ENCODE measurements at regions not wholly inside any gene's neighbourhood (a gene's known extent, or its start where the extent isn't known, plus 50 kb on each side); places are given as distances from the start of the nearest gene placed in this dataset.
"Not testable (repeated sequence)": the region's sequence is repeated elsewhere in the genome, so short reads cannot be mapped to it uniquely, and the experiment has no call there.

DNA sequence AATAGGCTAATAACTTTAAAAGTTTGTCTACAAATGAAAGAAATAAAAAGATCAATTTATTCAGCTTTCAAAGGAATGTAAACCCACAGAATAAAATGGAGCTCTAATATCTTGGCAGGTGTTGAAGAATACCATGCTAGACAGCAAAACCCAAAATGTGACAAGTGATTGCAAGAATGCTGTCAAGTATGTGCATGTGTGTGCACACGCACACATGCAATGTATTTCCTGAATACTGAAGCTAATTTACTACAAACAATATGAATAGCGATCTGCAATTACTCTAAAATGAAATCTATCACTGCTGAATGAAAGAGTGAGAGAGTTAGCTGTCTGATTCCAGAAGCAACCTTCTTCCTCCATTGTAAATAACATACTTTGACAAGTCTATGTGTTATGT is 179.2 kb upstream of the HSF2 start:
- no peak for DNase-seq

DNA sequence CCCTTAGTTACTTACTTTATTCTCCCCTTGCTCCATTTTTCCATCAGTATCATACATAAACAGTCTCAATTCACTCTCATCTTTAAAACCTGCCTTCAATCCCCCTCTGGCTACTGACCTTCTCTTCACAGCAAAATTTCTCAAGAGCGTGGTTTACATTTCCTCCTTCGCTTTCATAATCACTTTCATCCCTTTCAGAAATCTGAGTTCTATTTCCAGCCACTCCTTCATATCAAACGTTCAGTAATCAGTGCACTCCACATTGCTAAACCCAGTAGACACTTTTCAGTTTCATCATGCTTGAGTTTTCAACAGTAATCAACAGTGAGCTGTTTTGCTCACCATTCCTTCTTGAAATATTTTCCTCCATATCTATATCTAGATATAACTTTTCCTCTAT is 176.7 kb upstream of the HSF2 start:
- DNase-seq: no peak

DNA sequence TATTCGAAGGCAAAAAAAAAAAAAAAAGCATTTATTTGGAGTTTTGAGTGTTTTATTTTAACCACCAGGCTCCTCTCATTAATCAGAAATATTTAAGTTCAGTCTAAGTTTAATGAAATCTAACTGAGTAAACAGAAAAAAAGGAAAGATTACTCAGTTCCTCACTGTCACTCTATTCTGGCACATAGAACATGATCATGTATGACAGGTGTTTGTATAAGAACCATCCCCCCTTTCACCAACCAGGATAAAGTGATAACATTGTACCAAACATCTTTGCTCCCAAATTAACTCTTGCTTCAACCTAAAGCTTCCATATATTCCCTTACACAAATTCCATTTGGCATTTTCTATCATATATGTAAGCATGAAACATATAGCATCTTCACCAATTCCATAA is 176.2 kb upstream of the HSF2 start:
- no peak for DNase-seq

DNA sequence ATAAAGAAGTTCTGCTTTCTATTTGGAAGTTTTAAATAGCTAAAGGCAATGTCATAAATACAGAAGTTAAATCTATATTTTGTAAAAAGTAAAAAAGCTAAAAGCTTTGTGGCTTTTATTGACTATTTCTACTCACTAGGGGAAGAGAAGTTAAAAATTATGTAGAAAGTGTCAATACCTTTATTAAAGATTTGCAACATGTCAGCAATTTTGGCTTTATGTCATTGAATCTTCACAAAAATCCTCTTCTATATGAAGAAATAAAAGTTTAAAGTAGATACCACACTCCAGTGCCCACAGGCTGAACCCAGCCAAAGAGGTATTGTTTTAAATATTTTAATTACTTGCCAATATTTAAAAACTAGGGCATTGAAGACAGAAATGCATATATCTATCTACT is 160.6 kb upstream of the HSF2 start:
- no peak for DNase-seq

DNA sequence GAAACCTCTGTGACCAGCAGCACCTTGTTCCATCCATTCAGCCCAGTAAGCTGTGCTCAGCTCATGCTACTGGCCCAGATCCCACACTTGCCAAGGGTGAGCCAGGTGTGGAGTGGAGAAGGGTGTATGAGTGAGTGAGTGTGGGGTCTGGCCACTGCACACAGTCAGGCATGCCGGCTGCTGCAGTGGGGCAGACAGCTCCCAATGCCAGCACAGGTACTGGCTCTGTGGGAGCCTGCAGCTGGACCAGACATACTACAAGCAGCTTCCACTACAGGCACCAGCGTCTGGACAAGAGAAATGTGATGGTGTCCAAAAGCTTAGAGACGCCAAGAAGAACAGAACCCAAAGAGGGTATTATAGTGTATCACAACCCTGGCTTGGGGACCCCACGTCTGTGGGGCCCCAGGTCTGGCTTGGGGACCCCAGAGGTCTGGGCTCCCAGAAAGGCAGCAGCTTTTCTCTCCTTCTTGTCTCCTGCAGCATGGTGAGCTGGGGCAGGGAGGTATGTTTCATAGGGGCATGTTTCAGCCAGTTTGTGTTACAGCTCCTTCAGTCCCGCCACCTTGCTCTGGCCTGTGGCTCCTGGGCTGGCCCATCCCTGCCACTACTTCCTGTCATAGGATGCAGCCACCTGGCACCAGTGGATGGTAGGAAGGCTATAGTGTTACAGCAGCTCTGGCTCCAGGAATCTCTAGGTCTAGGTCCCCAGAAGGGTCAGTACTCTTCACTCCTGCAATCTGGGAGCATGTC is 152.4 kb upstream of the HSF2 start:
- DNase-seq: no peak

DNA sequence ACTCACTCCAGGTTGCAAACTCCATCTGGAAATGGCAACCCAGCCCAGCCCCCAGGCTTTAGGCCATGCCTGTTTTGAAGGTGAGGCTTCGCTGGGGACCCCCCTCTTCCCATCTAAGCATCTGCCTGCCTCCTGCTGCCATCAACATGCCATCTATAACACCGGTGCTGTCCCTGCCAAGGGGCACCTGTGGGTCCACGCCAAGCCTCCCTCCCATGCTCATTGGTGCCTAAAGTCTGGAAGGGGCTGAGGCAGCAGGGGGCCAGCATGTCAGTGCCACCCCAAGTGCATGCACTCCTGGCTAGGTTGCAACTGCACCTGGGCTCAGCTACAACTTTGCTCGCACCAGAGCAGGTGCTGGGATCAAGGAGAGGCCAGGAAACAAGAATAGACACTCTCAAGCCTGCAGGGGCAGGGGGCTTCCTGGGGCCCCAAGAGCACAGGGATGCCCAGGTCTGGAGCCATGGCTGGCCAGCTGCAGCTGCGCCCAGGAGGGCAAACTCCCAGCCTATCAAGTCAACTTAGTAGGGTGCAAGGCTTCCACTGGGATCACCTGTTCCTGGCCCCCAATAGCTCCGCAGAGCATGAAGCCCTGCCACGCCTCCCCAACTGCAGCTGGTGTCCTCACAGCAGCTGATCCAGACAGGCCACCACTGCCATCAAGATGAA is 151.3 kb upstream of the HSF2 start:
- no peak for DNase-seq

DNA sequence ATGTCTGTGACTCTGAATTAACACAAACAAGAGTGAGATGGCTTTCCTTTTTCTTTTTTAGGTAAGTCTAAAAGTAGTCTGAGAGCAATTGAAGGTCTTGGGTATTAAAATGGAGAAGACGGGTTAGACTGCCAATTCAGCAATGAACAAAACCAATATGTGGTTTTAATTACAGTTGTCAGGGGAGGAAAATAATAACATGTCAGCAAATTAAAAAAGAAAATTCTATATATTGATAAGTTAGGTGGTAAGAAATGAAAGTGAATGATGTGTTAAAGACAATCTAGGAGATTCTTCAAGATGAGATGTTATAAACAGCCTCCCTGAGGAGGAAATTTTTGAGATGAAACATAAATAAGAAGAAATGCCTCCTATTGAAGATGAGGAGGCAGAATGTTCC is 150.6 kb upstream of the HSF2 start:
- no peak for DNase-seq

DNA sequence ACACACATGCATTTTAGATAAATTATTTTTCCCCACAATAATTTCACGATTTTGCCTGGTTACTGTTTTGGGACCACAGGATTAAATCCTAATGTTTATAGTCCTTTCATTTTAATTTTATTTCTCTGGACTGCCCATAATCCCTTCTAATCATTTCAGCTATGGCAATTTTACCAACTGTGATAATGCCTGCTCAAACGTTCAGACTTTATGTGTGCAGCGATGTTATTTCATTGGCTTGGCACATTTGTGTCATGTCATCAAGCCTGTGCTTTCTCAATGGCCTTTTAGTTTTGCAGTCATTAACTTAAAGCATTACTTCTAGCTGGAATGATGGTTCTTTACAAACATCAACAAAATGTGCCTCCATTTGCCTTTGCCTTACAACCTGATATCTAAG is 140.6 kb upstream of the HSF2 start:
- no peak for DNase-seq

DNA sequence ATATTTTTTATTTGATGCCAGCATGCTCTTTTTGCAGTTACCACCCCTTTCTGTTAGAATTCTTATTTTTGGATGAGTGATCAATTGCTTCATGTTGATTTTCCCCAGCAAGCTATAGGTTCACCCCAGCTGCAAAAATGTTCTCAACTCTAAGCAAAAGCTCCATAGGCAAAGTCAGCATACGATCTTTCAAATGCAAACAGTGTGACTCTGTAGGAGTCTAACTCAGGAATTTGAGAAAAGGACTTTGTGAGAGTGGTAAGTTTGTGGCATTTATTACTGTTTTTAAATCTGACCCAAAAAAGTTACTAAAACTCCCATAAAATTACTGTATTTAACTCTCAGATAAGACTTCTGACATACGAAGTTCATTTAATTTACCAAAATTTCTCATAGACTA is 134.9 kb upstream of the HSF2 start:
- no peak for DNase-seq

DNA sequence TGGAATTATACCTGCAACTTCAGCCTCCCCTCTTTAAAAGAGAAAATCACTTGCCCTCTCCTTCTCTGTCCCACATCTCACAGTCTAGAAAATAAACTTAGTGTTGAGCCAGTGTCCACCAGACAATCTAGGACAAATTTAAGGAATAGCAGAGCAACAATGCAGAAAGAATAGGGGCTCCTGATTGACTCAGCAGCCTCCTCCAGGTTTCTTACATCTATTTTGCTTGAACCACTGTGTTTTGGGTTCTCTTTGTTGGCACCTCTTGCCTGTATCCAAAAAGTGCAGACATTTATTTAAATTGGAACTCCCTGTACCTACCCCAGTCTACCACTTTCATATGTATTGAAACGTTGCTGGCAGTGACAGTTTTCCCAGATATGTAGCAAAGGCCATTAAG is 133.7 kb upstream of the HSF2 start:
- no peak for DNase-seq

DNA sequence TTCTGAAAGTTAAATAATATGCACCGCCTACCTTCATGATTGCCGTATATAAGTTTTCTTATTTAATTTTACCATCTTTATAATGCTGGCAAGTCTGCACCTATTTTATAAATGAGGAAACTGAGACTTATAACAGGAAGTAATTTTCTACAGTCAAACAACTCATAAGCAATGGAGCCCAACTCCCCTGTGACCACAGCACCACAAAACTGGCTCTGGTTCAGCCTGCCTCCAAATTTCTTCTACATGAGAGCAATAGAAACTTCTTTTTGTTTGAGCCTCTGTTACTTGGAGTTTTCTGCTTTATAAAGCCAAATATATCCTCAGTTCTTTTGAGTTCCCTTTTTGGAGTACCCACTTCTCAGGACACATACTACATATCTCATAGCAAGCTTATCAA is 131.1 kb upstream of the HSF2 start:
- DNase-seq: no peak

DNA sequence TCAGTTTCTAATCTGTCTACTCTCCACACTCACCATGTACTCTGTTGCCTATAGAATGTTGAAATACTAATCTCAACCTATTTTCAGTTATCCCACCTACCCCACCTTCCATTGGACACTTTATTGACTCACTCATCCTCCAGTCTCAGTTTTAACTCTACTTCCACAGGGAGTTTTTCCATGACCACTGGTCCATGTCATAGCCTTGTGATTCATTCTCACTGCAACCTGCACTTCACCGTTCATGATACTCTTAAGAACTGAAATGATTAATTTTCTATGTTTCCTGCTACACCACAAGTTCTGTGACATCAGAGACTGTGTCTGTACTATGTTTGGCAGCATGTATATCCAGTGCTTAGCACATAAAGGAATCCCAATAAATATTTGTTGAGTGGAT is 122.8 kb upstream of the HSF2 start:
- DNase-seq: no peak

DNA sequence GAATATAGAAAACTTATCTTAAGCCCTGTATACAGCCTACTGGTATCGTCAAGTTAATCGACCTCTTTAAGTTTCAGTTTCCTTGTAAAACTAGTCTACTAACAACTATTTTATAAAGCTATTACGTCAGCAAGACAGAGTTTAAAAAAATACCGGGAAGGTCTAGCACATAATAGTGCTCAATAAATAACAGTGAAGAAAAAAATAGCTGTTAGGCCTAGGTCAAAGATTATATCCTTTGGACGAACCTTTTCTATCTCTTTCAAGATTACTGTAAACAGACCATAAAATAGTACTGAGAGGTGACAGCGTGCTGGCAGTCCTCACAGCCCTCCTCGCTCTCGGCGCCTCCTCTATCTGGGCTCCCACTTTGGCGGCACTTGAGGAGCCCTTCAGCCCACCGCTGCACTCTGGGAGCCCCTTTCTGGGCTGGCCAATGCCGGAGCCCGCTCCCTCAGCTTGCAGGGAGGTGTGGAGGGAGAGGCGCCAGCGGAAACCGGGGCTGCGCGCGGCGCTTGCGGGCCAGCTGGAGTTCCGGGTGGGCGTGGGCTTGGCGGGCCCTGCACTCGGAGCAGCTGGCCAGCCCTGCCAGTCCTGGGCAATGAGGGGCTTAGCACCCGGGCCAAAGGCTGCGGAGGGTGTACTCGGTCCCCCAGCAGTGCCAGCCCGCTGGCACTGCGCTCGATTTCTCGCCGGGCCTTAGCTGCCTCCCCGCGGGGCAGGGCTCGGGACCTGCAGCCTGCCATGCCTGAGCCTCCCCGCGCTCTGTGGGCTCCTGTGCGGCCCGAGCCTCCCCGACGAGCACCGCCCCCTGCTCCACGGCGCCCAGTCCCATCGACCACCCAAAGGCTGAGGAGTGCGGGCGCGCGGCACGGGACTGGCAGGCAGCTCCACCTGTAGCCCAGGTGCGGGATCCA is 119.1 kb upstream of the HSF2 start:
- not testable (repeated sequence) for DNase-seq

DNA sequence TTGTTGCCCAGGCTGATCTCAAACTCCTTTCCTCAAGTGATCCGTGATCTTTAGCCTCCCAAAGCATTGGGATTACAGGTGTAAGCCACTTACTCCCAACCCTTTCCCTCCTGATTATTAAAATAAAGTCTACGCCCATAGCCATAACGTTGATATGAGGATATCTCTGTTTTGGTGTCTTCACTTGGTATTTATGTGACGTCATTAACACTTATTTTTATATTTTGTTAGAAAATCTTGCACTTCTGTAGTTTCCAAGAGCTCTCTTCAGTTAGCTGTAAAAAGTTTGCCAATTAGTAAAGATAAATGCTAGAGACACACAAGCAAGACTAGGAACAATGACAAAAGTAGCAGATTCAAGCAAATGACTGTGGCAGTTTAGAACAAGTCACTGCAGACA is 115.6 kb upstream of the HSF2 start:
- DNase-seq: no peak

DNA sequence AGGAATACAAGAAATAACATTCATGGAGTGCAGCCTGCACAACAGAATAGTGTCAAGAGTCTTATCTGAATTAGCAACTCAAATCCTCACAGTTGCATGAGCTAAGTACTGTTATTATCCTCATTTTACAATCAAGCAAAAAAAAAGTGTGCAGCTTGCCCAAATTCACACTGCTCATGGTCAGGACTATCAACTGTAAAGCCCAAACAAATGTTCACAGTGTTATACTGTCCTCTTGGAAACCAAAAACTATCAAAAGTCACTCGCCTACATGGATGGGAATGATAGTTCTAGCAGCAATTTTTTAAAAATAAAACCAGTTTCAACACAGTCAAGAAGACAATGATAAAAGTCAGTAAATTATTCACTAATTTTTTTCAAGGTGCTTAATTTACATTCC is 114.6 kb upstream of the HSF2 start:
- DNase-seq: no peak

DNA sequence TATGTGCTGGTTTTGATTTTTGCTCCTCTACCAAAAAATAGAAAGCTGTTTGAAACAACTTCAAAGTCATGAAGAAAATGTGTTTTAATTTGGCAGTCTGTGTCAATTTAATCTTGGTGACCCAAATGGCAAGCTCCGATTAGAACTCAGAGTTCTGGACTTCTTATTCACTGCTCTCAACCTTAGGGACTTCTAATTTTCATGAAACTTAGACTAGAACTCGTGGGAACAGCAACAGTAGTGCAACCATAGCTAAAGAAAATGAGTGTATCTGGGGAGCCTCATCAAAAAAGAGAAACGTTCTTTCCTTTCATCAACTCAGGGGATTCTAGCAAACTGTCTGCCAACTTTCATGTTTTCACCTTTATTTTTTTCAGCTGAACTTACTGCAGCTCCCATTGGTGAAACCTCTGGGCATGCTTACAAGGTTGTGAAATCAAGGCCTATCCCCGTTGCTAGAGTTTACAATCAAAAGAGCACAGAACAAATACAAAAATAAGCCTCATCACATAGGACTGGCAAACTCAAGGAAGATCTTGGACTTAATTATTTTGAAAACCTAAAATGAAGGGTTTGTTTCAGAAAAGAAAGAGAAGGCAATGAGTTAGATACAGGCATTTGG is 114.0 kb upstream of the HSF2 start:
- DNase-seq: no peak

DNA sequence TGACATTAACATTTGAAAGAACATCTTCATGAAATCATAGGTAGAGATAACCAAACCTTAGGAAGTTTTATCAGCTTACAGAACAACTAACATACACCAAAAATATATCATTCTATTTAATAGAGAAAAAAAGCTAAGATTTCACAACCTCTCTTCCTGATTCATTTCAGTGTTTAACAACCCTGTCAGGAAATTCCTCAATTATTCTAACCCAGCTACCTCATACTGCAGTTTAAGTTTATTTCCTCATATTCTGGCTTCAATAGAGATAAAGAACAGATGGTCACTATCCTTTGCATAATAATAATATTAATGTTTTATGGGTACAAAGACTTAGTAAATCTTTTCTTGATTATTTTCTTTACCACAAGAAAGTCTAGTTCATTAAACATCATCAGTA is 112.9 kb upstream of the HSF2 start:
- no peak for DNase-seq

DNA sequence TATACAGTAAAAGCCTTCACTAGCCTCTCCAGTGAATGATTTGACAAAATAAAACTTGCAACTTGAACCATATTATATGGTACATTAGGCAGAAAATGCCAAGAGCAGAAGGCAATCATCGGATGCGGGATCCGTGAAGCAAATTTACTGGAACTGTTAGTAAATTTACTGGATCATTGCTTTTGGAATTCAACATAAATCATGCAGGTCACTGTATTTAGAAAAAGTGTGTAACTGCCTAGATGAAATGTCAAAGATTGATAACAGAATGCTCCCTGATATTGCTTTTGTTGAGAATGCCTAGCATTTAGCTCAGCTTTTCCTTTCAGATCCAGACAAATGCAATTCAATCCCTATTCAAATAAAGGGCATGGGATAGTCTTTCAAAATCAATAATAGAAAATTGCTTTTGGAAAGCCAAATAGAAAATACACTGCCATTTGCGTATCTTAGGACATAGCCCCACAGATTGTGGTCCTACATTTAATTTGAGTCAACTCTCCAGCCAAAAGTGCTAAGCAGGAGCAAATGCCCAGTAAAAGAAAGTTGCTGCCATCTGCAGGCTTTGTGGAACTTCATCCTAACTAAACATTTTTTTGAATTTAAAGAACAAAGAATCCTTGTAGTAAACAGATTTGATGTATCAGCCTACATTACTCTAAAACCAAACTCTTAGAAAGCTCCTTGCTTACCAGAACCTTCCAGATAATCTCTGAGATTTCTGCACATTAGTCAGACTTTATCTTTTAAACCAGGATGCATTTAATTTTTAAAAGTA is 109.5 kb upstream of the HSF2 start:
- DNase-seq: no peak

DNA sequence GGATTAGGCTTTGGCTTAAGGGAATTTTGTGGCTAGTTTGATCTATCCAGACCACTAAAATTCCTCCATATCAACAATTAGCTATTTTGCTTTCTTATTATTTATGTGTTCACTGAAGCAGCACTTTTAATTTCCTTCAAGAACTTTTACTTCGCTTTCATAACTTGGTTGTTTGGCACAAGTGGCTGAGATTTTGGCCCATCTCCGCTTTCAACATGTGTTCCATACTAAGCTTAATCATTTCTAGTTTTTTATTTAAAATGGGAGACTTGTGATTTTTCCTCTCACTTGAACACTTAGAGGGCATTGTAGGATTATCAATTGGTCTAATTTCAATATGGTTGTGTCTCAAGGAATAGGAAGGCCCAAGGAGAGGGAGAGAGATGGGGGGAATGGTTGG is 102.4 kb upstream of the HSF2 start:
- no peak for DNase-seq

DNA sequence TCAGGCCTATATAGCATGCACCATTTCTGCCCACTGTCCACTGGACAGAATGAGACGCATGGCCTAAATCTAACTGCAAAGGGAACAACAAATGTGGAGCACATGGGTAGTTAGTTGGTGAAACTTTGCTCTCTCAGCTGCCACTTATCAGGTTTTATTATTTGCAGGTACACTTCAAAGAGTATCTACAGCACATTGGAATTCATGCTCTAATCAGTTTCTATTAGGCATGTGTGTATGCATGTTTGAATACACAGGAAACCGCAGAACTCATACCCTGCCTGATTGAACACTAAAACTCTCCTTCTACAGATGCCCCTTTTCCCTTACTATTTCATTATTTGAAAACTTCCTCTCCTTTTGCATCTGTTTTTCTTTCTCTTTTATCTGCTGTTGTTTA is 97.4 kb upstream of the HSF2 start:
- no peak for DNase-seq

DNA sequence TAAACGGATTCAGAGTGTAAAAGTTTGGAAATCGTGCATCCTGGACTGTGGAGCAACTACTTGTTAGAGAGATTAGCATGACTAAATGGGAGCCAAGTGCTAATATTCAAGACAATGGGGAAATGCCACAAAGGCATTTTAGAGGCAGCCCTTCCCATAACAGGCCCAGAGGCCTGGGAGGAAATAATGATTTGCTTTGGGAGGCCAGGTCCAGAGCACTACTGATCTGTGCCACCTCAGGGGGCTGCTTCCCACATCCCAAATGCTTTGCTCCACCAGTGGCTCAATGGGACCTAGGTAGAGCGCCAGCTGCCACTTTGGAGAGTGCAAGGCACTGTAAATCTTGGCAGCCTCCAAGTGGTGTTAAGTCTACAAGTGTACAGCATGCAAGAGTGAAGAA is 91.9 kb upstream of the HSF2 start:
- no peak for DNase-seq

DNA sequence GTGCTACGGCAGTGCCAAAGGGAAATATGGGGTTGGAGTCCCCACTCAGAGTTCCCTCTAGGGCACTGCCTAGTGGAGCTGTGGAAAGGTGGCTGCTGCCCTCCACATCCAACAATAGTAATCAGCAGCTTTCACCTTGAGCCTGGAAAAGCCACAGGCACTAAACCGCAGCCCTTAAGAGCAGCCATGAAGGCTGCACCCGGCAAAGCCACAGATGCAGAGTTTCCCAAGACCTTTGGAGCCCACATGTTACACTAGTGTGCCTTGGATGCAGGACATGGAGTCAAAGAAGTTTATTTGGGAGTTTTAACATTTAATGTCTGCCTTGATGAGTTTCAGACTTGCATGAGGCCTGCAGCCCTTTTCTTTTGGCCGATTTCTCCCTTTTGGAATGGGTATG is 91.4 kb upstream of the HSF2 start:
- no peak for DNase-seq

DNA sequence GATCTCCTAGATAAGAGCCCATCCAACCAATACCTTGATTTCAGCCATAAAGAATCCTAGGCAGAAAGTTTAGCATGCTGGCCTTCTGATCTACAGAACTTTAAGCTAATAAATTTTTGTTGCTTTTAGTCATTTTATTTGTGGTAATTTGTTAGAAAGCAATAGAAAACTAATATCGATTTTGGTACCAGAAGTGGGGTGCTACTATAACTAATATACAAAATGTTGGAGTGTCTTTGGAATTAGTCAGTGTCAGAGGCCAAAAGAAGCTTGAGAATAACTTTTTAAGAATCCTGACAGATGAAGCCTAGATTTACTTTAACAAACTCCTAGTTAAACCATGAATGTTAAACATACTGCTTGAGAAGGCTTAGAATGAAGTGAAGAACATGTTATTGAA is 83.6 kb upstream of the HSF2 start:
- no peak for DNase-seq

Data from stimulated activated CD4-positive, alpha-beta T cell treated with anti-CD3 and anti-CD28 coated beads, Interleukin-4, amount 100 ng/mL, for 24 hours (primary cell).